B cell (primary cell): ENCODE measurements at regions not wholly inside any gene's neighbourhood (a gene's known extent, or its start where the extent isn't known, plus 50 kb on each side); places are given as distances from the start of the nearest gene placed in this dataset.

Experiments
- ATAC-seq: fragments of 200-7000 bp; cut with Tn5 transposase; one replicate; pipeline ENCODE4 v1.10.0; 2021; ENCODE audit warnings: low read depth, mild to moderate bottlenecking, moderate number of reproducible peaks, moderate library complexity
- CTCF ChIA-PET: fragments of 350-600 bp; sonication (Branson Sonifier 250); formaldehyde crosslinking; loops from one replicate; lab custom pipeline; 2021; ENCODE audit warnings: antibody characterized with exemption, inconsistent platforms; lab: Charles Lee
- POLR2A ChIA-PET: fragments of 350-600 bp; sonication (Branson Sonifier 250); formaldehyde crosslinking; loops from one replicate; lab custom pipeline; 2021; ENCODE audit warnings: antibody characterized with exemption; lab: Charles Lee
- DNase-seq: peaks from one replicate; pipeline ENCODE4 v3.0.0; 2013
- H2AFZ ChIP-seq: 2 replicates; pipeline ENCODE4 v1.6.1; 2012; ENCODE audit warnings: mild to moderate bottlenecking, low read depth, low read length; ENCODE audit not compliant: insufficient read depth, poor library complexity, severe bottlenecking
- H3K27ac ChIP-seq, 2 donors: 1 replicate in 1 of 2; 2 replicates in 1 of 2; pipeline ENCODE4 v1.5.1; 2012 to 2013; ENCODE audit warnings: low read length in 2 of 2, mild to moderate bottlenecking in 2 of 2, moderate library complexity in 1 of 2
- H3K27me3 ChIP-seq, 4 experiments: fragments of 200-600 bp in 1 of 4; sonication (generic) in 1 of 4; replicated peaks in 1 of 4; 1 replicate in 2 of 4; 2 replicates in 2 of 4; pipeline versions ENCODE4 v1.6.1 to v1.7.0; 2013 to 2016; ENCODE audit warnings: low read length in 3 of 4, mild to moderate bottlenecking in 2 of 4, mixed read lengths in 1 of 4, moderate library complexity in 1 of 4; ENCODE audit not compliant: insufficient read depth in 4 of 4, control insufficient read depth in 3 of 4; ENCODE audit errors: control extremely low read depth in 1 of 4
- H3K36me3 ChIP-seq, 2 experiments: replicated peaks in 1 of 2; 1 replicate in 1 of 2; 2 replicates in 1 of 2; pipeline versions ENCODE4 v1.6.1 to v1.7.1; 2013; ENCODE audit warnings: low read length in 1 of 2; ENCODE audit not compliant: insufficient read depth in 2 of 2, control insufficient read depth in 1 of 2; ENCODE audit errors: control extremely low read depth in 1 of 2, extremely low read depth in 1 of 2
- H3K4me1 ChIP-seq, 2 donors: fragments of 200-600 bp in 1 of 2; sonication (generic) in 1 of 2; 1 replicate in 1 of 2; 2 replicates in 1 of 2; pipeline versions ENCODE4 v1.5.1 to v1.6.1; 2013 to 2017; ENCODE audit warnings: low read length in 2 of 2; ENCODE audit not compliant: control insufficient read depth in 2 of 2, insufficient read depth in 2 of 2
- H3K4me2 ChIP-seq: replicated peaks from 2 replicates; pipeline ENCODE3; 2012; ENCODE audit warnings: mild to moderate bottlenecking, low read depth, low read length; ENCODE audit not compliant: poor library complexity, severe bottlenecking
- H3K4me3 ChIP-seq, 5 experiments: fragments of 200-600 bp in 1 of 5; sonication (generic) in 1 of 5; 1 replicate in 3 of 5; 2 replicates in 2 of 5; pipeline versions ENCODE4 v1.5.1 to v1.7.0; 2011 to 2016; ENCODE audit warnings: low read length in 4 of 5, mild to moderate bottlenecking in 4 of 5, low read depth in 2 of 5, control low read depth in 1 of 5, moderate library complexity in 1 of 5; ENCODE audit not compliant: insufficient read depth in 1 of 5; ENCODE audit errors: control extremely low read depth in 1 of 5, extremely low read depth in 1 of 5
- H3K79me2 ChIP-seq: fragments of 200-600 bp; sonication (generic); one replicate; pipeline ENCODE4 v1.6.0; 2016; ENCODE audit warnings: low read length; ENCODE audit not compliant: control insufficient read depth, insufficient read depth
- H3K9ac ChIP-seq: fragments of 200-600 bp; sonication (generic); 2 replicates; pipeline ENCODE4 v1.6.1; 2017; ENCODE audit warnings: mild to moderate bottlenecking, low read length, moderate library complexity
- H3K9me3 ChIP-seq, 3 donors: one replicate each; pipeline versions ENCODE4 v1.6.1 to v1.7.1; 2013; ENCODE audit warnings: low read length in 2 of 3; ENCODE audit not compliant: control insufficient read depth in 2 of 3, insufficient read depth in 1 of 3; ENCODE audit errors: control extremely low read depth in 1 of 3
- H4K20me1 ChIP-seq: 2 replicates; pipeline ENCODE4 v1.6.0; 2012; ENCODE audit warnings: mild to moderate bottlenecking, low read length; ENCODE audit not compliant: insufficient read depth, control insufficient read depth, poor library complexity, severe bottlenecking
- H3K27ac Mint-ChIP-seq: one replicate; pipeline ENCODE4 v1.8.0; 2021; ENCODE audit warnings: mixed read lengths
- H3K27me3 Mint-ChIP-seq: one replicate; pipeline ENCODE4 v1.8.0; 2021; ENCODE audit warnings: mixed read lengths
- H3K4me1 Mint-ChIP-seq: one replicate; pipeline ENCODE4 v1.8.0; 2021; ENCODE audit warnings: mixed read lengths
- H3K4me3 Mint-ChIP-seq: one replicate; pipeline ENCODE4 v1.8.0; 2021; ENCODE audit warnings: mixed read lengths
- H3K9me3 Mint-ChIP-seq: one replicate; pipeline ENCODE4 v1.8.0; 2022; ENCODE audit warnings: mixed read lengths; ENCODE audit not compliant: insufficient read depth
- CTCF ChIP-seq: fragments of 200-600 bp; IDR thresholded peaks from one replicate; pipeline ENCODE4 v1.8.0; 2022; ENCODE audit warnings: antibody characterized with exemption, mild to moderate bottlenecking
- EZH2 ChIP-seq: IDR thresholded peaks from 2 replicates; pipeline ENCODE4 v1.6.1; 2012; ENCODE audit warnings: borderline replicate concordance, low read depth, mild to moderate bottlenecking, moderate library complexity, low read length; ENCODE audit not compliant: insufficient read depth, poor library complexity, severe bottlenecking
- WGBS: methylation state at CpG from one replicate; pipeline ENCODE4 v1.1.5; 2013; ENCODE audit warnings: missing lambda C conversion rate; ENCODE audit not compliant: insufficient coverage; 5-methylcytosine and 5-hydroxymethylcytosine counted together
- intact Hi-C: fragments of 100-400 bp; cut with micrococcal nuclease; formaldehyde crosslinking; loops from one replicate; pipeline ENCODE4 v1.10.0; 2022

GRCh38 chr10:44313761-44314165 lies 71.1 kb downstream of the CXCL12 start:
- CTCF ChIA-PET, result no interaction called here
- DNase-seq, result no peak
- POLR2A ChIA-PET, result no interaction called here
- no peak for ATAC-seq
- Histone ChIP-seq H3K4me3 (no peak overlapping the region), H3K4me2 (no peak overlapping the region), H3K4me1 (peaks cover 0 to 7% of the 10 kb centered on the region in 2 donors), H3K9me3 (peaks cover 0 to 20% (median 0%) of the 10 kb centered on the region in 3 donors), H3K79me2 (no peaks in the 10 kb centered on the region), H3K36me3 (no peaks in the 10 kb centered on the region), H3K27me3 (peaks cover 0 to 11% (median 1%) of the 10 kb centered on the region in 4 experiments), H3K27ac (no peak overlapping the region), H2AFZ (no peak overlapping the region), H4K20me1 (no peaks in the 10 kb centered on the region), H3K9ac (no peak overlapping the region)
- Mint-ChIP-seq H3K4me1 (peaks cover 6% of the 10 kb centered on the region), H3K9me3 (no peaks in the 10 kb centered on the region), H3K27ac (no peak overlapping the region), H3K27me3 (peaks cover 21% of the 10 kb centered on the region), H3K4me3 (no peak overlapping the region)
- no CpG with 5 or more reads among the region's 1 CpG for WGBS
- TF ChIP-seq CTCF, result no peak
- TF ChIP-seq EZH2, result no peak
- intact Hi-C loops, result no loop called here

GRCh38 chr10:44312401-44312800 lies 72.5 kb downstream of the CXCL12 start:
- intact Hi-C loops, result no loop called here
- Histone ChIP-seq H3K27me3 (peaks cover 0 to 11% (median 1%) of the 10 kb centered on the region in 4 experiments), H3K9ac (no peak overlapping the region), H3K4me1 (peaks cover 0 to 7% of the 10 kb centered on the region in 2 donors), H3K79me2 (no peaks in the 10 kb centered on the region), H3K27ac (no peak overlapping the region), H4K20me1 (no peaks in the 10 kb centered on the region), H3K4me3 (no peak overlapping the region), H2AFZ (no peak overlapping the region), H3K4me2 (no peak overlapping the region), H3K9me3 (peaks cover 0 to 23% (median 0%) of the 10 kb centered on the region in 3 donors), H3K36me3 (no peaks in the 10 kb centered on the region)
- DNase-seq, result no peak
- no peak for ATAC-seq
- TF ChIP-seq CTCF (no peak), EZH2 (no peak)
- 58% methylated on average over 3 of the region's 3 CpGs for WGBS
- Mint-ChIP-seq H3K27me3 (peaks cover 21% of the 10 kb centered on the region), H3K27ac (no peak overlapping the region), H3K9me3 (no peaks in the 10 kb centered on the region), H3K4me3 (no peak overlapping the region), H3K4me1 (peaks cover 6% of the 10 kb centered on the region)
- CTCF ChIA-PET, result no interaction called here
- POLR2A ChIA-PET, result no interaction called here
